Hepatocyte (in vitro differentiated cells): ENCODE measurements at regions not wholly inside any gene's neighbourhood (a gene's known extent, or its start where the extent isn't known, plus 50 kb on each side); places are given as distances from the start of the nearest gene placed in this dataset.
"Not testable (repeated sequence)": the region's sequence is repeated elsewhere in the genome, so short reads cannot be mapped to it uniquely, and the experiment has no call there.

Experiments
- DNase-seq: peaks from one replicate; pipeline ENCODE4 v3.0.0-alpha.2; 2016; ENCODE audit warnings: low spot score
- H2AFZ ChIP-seq: fragments of 200-600 bp; sonication (generic); 2 replicates; pipeline ENCODE4 v1.6.0; 2016; ENCODE audit warnings: antibody characterized with exemption, mild to moderate bottlenecking
- H3K27ac ChIP-seq: fragments of 200-600 bp; sonication (generic); 2 replicates; pipeline ENCODE4 v1.5.1; 2016; ENCODE audit warnings: mild to moderate bottlenecking
- H3K27me3 ChIP-seq: fragments of 200-600 bp; sonication (generic); 2 replicates; pipeline ENCODE4 v1.6.1; 2016
- H3K36me3 ChIP-seq: fragments of 200-600 bp; sonication (generic); replicated peaks from 2 replicates; pipeline ENCODE4 v1.5.1; 2016; ENCODE audit warnings: low read depth; ENCODE audit not compliant: insufficient read depth
- H3K4me1 ChIP-seq: fragments of 200-600 bp; sonication (generic); 2 replicates; pipeline ENCODE4 v1.5.1; 2016; ENCODE audit warnings: mild to moderate bottlenecking, moderate library complexity; ENCODE audit not compliant: insufficient read depth
- H3K4me2 ChIP-seq: fragments of 200-600 bp; sonication (generic); 2 replicates; pipeline ENCODE4 v1.6.0; 2016
- H3K4me3 ChIP-seq: fragments of 200-600 bp; sonication (generic); 2 replicates; pipeline ENCODE4 v1.5.1; 2016; ENCODE audit warnings: mild to moderate bottlenecking
- H3K79me2 ChIP-seq: fragments of 200-600 bp; sonication (generic); 2 replicates; pipeline ENCODE4 v1.6.0; 2017; ENCODE audit warnings: mild to moderate bottlenecking
- H3K9me2 ChIP-seq: fragments of 200-600 bp; sonication (generic); replicated peaks from 2 replicates; pipeline ENCODE4 v1.6.0; 2017; ENCODE audit warnings: mild to moderate bottlenecking; ENCODE audit not compliant: insufficient read depth
- H3K9me3 ChIP-seq: fragments of 200-600 bp; sonication (generic); 2 replicates; pipeline ENCODE4 v1.5.1; 2016; ENCODE audit warnings: low read depth, mild to moderate bottlenecking
- H4K20me1 ChIP-seq: fragments of 200-600 bp; sonication (generic); 2 replicates; pipeline ENCODE4 v1.6.0; 2016; ENCODE audit warnings: mild to moderate bottlenecking; ENCODE audit not compliant: insufficient read depth, poor library complexity, severe bottlenecking
- EZH2 ChIP-seq: fragments of 200-600 bp; sonication (generic); IDR thresholded peaks from 2 replicates; pipeline ENCODE4 v1.6.1; 2016; ENCODE audit warnings: antibody characterized with exemption, mild to moderate bottlenecking, borderline replicate concordance
- EZH2phosphoT487 ChIP-seq: fragments of 200-600 bp; sonication (generic); IDR thresholded peaks from one replicate; pipeline ENCODE4 v1.6.1; 2018; ENCODE audit warnings: antibody characterized with exemption, mild to moderate bottlenecking, low read depth, moderate library complexity; ENCODE audit not compliant: unreplicated experiment, severe bottlenecking
- WGBS: methylation state at CpG from one replicate; pipeline ENCODE4 v1.1.6; 2016; ENCODE audit warnings: low lambda C conversion rate; ENCODE audit errors: missing lambda C conversion rate; 5-methylcytosine and 5-hydroxymethylcytosine counted together
- TF ChIP-seq, protein P1 (sequence below): fragments of 200-600 bp; sonication (generic); IDR thresholded peaks from 2 replicates; pipeline ENCODE4 v1.5.1; 2016; ENCODE audit warnings: antibody characterized with exemption, mild to moderate bottlenecking; ENCODE audit not compliant: poor library complexity

DNA sequence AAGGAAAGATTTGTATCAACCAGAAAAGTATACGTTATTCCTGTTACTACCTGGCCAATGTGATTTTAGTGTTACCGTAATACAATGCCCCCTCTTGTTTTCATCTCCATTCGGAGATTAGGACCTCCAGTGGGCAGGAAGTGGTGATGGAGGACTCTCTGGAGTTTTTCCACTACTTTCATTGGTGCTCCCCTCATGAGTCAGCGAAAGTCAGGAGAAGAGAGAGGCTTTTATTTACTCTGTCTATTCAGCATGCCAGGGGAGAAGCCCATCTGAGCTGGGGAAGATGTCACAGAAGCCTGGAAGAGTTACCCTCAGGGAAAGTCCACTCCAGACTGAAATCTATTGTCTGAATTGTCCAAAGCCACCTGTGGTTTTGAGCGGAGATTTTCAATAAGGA, 88.2 kb upstream of the THUMPD2 start:
- H3K4me2 ChIP-seq, result no peak overlapping the region
- no peaks in the 10 kb centered on the region for H3K4me1 ChIP-seq
- H3K79me2 ChIP-seq, result no peaks in the 10 kb centered on the region
- no peak overlapping the region for H2AFZ ChIP-seq
- TF ChIP-seq EZH2 (no peak), EZH2phosphoT487 (no peak)
- TF ChIP-seq, protein P1, sequence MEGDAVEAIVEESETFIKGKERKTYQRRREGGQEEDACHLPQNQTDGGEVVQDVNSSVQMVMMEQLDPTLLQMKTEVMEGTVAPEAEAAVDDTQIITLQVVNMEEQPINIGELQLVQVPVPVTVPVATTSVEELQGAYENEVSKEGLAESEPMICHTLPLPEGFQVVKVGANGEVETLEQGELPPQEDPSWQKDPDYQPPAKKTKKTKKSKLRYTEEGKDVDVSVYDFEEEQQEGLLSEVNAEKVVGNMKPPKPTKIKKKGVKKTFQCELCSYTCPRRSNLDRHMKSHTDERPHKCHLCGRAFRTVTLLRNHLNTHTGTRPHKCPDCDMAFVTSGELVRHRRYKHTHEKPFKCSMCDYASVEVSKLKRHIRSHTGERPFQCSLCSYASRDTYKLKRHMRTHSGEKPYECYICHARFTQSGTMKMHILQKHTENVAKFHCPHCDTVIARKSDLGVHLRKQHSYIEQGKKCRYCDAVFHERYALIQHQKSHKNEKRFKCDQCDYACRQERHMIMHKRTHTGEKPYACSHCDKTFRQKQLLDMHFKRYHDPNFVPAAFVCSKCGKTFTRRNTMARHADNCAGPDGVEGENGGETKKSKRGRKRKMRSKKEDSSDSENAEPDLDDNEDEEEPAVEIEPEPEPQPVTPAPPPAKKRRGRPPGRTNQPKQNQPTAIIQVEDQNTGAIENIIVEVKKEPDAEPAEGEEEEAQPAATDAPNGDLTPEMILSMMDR, result no peak
- no peaks in the 10 kb centered on the region for H3K9me2 ChIP-seq
- no peaks in the 10 kb centered on the region for H4K20me1 ChIP-seq
- 90% methylated on average over 5 of the region's 5 CpGs for WGBS
- DNase-seq, result no peak
- H3K27me3 ChIP-seq, result no peaks in the 10 kb centered on the region
- H3K4me3 ChIP-seq, result no peak overlapping the region
- H3K9me3 ChIP-seq, result no peaks in the 10 kb centered on the region
- no peaks in the 10 kb centered on the region for H3K36me3 ChIP-seq
- no peak overlapping the region for H3K27ac ChIP-seq

DNA sequence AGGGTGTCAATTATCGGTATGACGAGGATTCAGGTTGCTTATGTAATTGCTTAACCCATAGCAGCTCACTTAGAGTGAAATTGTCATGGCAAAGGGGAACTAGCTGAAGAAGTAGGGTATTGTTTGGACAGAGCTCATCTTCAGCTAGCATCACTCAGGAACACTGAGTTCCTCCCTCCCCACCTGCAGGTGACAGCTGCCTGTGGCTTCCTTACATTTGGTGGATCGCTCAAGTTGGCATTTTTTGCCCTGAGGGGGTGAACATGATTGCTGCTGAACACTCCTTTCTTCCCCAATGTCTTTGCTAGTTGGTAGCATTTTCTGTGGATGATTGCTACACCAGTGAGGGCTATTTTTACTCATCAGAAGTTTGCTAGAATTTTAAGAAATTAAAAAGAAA, 86.7 kb upstream of the THUMPD2 start:
- Histone ChIP-seq H4K20me1 (no peaks in the 10 kb centered on the region), H3K27ac (no peak overlapping the region), H3K4me1 (no peaks in the 10 kb centered on the region), H3K4me2 (no peak overlapping the region), H3K36me3 (no peaks in the 10 kb centered on the region), H3K79me2 (no peaks in the 10 kb centered on the region), H3K9me3 (no peaks in the 10 kb centered on the region), H3K4me3 (no peak overlapping the region), H3K9me2 (no peaks in the 10 kb centered on the region), H3K27me3 (no peaks in the 10 kb centered on the region), H2AFZ (no peak overlapping the region)
- 87% methylated on average over 3 of the region's 3 CpGs for WGBS
- TF ChIP-seq, protein P1, result no peak
- TF ChIP-seq EZH2phosphoT487 (no peak), EZH2 (no peak)
- DNase-seq, result no peak

DNA sequence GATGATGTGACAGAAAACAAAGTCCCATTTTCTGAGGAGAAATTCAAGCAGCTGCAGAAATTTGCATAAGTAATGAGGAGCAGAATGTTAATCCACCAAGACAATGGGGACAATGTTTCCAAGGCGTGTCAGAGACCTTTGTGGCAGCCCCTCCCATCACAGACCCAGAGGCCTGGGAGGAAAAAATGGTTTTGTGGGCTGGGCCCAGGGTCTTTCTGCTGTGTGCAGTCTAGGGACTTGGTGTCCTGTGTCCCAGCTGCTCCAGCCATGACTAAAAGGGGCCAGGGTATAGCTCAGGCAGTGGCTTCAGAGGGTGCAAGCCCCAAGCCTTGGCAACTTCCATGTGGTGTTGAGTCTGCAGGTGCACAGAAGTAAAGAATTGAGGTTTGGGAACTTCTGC, 84.6 kb upstream of the THUMPD2 start:
- H3K27ac ChIP-seq, H3K27me3 ChIP-seq, H3K79me2 ChIP-seq, H3K4me1 ChIP-seq, H3K9me2 ChIP-seq, H2AFZ ChIP-seq, H3K36me3 ChIP-seq, H4K20me1 ChIP-seq, DNase-seq, H3K4me3 ChIP-seq, H3K4me2 ChIP-seq, H3K9me3 ChIP-seq: not testable (repeated sequence)
- WGBS, result 86% methylated on average over 1 of the region's 1 CpG

DNA sequence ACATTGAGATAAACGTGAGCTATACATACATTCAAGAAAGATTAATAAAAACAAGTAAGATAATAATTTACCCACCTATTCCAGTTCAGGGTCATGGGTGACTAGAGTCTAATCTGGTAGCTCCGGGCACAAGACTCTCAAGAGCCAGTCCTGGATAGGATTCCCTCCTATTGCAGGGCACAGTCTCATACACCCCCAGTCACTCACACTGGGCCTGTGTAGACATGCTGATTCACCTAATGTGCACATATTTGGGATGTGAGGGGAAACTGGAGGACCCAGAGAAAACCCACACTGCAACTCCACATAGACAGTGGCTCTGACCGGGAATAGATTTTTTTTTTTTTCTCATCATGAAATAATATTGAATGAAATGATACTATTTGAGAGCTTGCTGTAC, 81.5 kb upstream of the THUMPD2 start:
- no peaks in the 10 kb centered on the region for H3K9me2 ChIP-seq
- no peak overlapping the region for H3K4me3 ChIP-seq
- H3K79me2 ChIP-seq, result no peaks in the 10 kb centered on the region
- no peak overlapping the region for H2AFZ ChIP-seq
- no peak overlapping the region for H3K4me2 ChIP-seq
- TF ChIP-seq EZH2 (no peak), EZH2phosphoT487 (no peak)
- TF ChIP-seq, protein P1, result no peak
- no peaks in the 10 kb centered on the region for H3K4me1 ChIP-seq
- H3K36me3 ChIP-seq, result no peaks in the 10 kb centered on the region
- WGBS, result 83% methylated on average over 3 of the region's 3 CpGs
- H3K27me3 ChIP-seq, result no peaks in the 10 kb centered on the region
- no peaks in the 10 kb centered on the region for H3K9me3 ChIP-seq
- H3K27ac ChIP-seq, result no peak overlapping the region
- DNase-seq, result no peak
- H4K20me1 ChIP-seq, result no peaks in the 10 kb centered on the region
